Choroid plexus epithelial cell (primary cell): ENCODE measurements at regions not wholly inside any gene's neighbourhood (a gene's known extent, or its start where the extent isn't known, plus 50 kb on each side); places are given as distances from the start of the nearest gene placed in this dataset.

Experiments used
- DNase-seq: peaks from one replicate; pipeline ENCODE4 v3.0.0-alpha.2; 2010; ENCODE audit warnings: low read depth
- H3K4me3 ChIP-seq: 2 replicates; pipeline ENCODE4 v1.5.1; 2011; ENCODE audit warnings: low read depth, mild to moderate bottlenecking, control low read depth, low read length, moderate library complexity
- TF ChIP-seq, protein P1 (sequence below): conservative IDR thresholded peaks from 2 replicates; pipeline ENCODE4 v1.5.1; 2011; ENCODE audit warnings: low read depth, mild to moderate bottlenecking, control low read depth, inconsistent platforms, low read length, moderate library complexity

DNA sequence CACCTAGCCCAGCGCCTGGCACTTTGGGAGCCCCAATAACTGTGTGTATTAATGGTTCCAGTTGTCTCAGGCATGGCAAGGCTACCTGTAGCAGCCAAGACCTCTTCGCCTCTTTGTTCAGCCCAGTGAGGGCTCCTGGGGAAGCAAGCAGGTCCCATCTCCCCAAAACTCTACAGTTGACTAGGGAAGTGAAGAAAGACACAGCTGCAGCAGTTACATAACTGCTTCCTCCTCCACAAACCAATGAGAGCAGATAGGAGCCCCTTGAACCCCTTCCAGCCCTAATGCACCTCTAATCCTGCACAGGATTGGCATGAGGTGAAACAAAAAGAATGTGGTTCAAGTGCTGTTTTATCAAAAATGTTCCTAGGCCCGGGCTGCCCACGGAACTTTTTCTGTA lies 100.5 kb downstream of the SYF2 start:
- TF ChIP-seq, protein P1, sequence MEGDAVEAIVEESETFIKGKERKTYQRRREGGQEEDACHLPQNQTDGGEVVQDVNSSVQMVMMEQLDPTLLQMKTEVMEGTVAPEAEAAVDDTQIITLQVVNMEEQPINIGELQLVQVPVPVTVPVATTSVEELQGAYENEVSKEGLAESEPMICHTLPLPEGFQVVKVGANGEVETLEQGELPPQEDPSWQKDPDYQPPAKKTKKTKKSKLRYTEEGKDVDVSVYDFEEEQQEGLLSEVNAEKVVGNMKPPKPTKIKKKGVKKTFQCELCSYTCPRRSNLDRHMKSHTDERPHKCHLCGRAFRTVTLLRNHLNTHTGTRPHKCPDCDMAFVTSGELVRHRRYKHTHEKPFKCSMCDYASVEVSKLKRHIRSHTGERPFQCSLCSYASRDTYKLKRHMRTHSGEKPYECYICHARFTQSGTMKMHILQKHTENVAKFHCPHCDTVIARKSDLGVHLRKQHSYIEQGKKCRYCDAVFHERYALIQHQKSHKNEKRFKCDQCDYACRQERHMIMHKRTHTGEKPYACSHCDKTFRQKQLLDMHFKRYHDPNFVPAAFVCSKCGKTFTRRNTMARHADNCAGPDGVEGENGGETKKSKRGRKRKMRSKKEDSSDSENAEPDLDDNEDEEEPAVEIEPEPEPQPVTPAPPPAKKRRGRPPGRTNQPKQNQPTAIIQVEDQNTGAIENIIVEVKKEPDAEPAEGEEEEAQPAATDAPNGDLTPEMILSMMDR, result no peak
- no peak overlapping the region for H3K4me3 ChIP-seq
- DNase-seq, result no peak

DNA sequence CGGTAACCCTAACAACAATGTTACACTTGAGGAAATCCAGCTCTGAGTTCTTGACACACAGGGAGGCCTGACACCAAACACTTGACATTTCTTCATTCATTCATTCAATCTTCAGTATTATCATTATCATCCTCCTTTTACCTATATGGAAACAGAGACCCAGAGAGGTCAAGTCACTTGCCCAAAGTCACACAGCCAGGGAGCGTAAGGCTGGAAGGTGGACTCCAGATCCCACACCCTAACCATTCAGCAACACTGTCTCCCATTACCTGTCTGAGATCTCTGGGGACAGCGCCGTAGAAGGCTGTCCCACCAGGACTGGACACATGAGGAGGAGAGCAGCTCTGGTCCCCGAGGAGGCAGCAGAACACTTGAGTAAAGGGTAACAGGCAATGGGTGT lies 101.4 kb downstream of the SYF2 start:
- H3K4me3 ChIP-seq, result no peak overlapping the region
- DNase-seq, result no peak
- TF ChIP-seq, protein P1, result no peak

DNA sequence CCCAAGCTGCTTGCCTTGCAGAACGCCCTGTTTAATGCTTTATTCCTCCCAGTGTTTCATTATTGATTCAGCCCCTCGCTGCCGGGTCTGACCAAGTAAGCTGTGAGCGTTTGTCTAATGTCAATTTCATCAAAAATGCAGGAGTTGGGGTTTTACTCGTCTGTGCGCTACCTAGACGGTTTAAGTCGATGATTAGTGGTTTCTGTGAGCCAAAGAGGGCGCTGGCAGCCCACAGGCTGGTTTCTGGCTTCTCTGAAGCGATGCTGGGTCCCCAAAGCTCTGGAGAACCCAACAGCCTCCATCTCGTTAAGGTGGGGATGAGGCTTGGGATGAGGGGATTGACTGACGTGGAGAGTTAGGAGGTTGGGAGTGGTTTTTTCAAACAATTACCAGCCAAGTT lies 102.9 kb downstream of the SYF2 start:
- no peak for DNase-seq
- no peak overlapping the region for H3K4me3 ChIP-seq
- TF ChIP-seq, protein P1, result no peak

DNA sequence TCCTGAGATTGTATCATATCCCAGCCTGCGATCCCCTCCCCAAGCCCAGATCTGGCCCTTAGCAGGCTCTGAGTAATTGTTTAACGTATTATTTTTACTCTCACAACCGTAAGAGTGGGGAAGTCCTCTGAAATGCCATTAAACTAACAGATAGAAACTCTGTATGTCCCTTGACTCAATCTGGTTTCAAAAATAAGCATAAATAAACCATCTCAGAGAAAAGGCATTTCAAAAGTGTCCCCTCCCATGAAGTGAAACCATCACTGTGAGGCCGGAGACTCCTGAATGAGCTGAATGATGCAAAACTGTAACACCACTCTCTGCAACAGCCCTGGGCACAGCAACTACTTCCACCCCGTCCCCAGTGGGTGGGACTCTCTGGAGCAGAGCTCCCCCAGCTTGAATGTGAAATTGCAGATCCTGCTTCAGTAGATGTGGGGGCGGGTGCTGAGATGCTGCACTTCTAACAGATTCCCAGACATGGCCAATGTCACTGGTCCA lies 104.1 kb downstream of the SYF2 start:
- DNase-seq, result no peak
- TF ChIP-seq, protein P1, result no peak

DNA sequence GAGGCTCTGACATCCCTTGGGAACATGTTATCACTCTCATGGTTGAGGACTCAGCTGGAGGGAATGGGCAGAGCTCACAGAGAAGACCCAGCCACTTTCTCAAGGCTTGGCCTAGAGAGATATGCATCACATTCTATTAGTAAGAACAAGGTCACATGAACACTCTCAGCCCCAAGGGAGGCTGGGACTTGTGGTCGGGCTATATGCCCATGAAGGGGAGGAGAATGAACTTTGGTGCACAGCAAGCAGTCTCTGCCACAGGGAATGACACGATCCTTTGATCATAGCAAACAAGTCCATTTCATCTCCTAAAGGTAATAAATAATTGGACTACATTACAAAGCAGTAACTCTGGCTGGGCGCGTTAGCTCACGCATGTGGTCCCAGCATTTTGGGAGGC lies 105.7 kb downstream of the SYF2 start:
- TF ChIP-seq, protein P1, result no peak
- no peak for DNase-seq
- H3K4me3 ChIP-seq, result no peak overlapping the region

More for the DNA sequence above, 104.1 kb downstream of the SYF2 start:
- no peak overlapping the region for H3K4me3 ChIP-seq

DNA sequence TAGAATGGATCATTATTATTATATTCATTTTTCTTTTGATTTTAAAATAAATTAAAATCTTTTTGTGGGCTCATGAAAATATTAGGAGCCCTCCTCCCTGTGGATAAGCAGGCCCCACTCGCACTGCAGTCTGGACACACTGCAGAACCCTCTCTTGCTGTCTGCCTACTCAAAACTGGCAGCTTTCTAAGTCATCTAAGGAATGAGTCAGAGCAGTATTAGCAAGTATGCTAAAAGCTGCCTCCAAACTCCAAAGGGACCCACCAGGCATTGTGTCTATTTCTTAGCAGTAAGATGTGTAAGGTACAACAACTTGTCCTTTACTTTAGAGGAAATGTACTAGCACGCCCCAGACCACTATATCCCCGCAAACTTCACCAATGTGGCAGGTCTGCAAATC lies 108.8 kb downstream of the SYF2 start:
- H3K4me3 ChIP-seq, result no peak overlapping the region
- DNase-seq, result no peak
- TF ChIP-seq, protein P1, result no peak

DNA sequence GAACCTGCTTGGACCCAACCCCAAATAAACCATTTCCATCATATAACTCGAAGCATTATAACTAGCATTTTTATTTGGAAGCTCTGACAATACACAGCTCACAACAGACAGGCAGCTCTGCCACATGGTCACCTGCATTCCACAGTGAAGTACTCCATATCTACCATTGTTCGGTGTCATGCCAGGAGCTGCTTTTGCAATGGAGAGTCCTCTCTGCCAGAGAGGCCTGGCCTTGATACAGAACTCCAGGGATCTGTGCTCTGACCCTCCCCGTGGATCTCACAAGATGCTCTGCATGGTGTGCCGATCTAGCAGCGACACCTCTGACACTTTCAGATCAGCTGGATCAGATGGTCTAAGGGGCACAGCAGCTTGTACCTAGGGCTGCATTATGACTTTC lies 109.6 kb downstream of the SYF2 start:
- TF ChIP-seq, protein P1, result no peak
- H3K4me3 ChIP-seq, result no peak overlapping the region
- DNase-seq, result no peak
